HG03575 (cell line): ENCODE measurements at regions not wholly inside any gene's neighbourhood (a gene's known extent, or its start where the extent isn't known, plus 50 kb on each side); places are given as distances from the start of the nearest gene placed in this dataset.
A peak's percentile ranks its signal among the peaks of the same experiment; 100 is the strongest.
"Not testable (repeated sequence)": the region's sequence is repeated elsewhere in the genome, so short reads cannot be mapped to it uniquely, and the experiment has no call there.

Experiments used
- ATAC-seq: cut with Tn5 transposase; IDR thresholded peaks from one replicate; pipeline ENCODE4 v1.9.1; 2021; ENCODE audit not compliant: unreplicated experiment, insufficient number of reproducible peaks, low FRiP score; ENCODE audit errors: extremely low read depth

GRCh38 chr18:51248685-51249084 is 51.2 kb upstream of the MEX3C start:
- no peak for ATAC-seq

GRCh38 chr18:51250006-51250405 is 52.5 kb upstream of the MEX3C start:
- no peak for ATAC-seq

GRCh38 chr18:51250458-51251024 is 53.1 kb upstream of the MEX3C start:
- ATAC-seq: no peak

GRCh38 chr18:51251625-51252024 is 54.1 kb upstream of the MEX3C start:
- ATAC-seq: peak; percentile 99

- no peak for ATAC-seq
Measured at GRCh38 chr18:51253476-51253875, 56.0 kb upstream of the MEX3C start.

GRCh38 chr18:51255693-51256092 is 58.2 kb upstream of the MEX3C start:
- ATAC-seq: no peak

GRCh38 chr18:51257150-51257549 is 59.7 kb upstream of the MEX3C start:
- no peak for ATAC-seq

GRCh38 chr18:51260118-51260517 is 62.6 kb upstream of the MEX3C start:
- ATAC-seq: no peak

GRCh38 chr18:51266077-51266476 is 68.6 kb upstream of the MEX3C start:
- ATAC-seq: not testable (repeated sequence)

GRCh38 chr18:51266773-51267172 is 69.3 kb upstream of the MEX3C start:
- no peak for ATAC-seq

GRCh38 chr18:51273437-51273836 is 76.0 kb upstream of the MEX3C start:
- no peak for ATAC-seq

- no peak for ATAC-seq
Measured at GRCh38 chr18:51275712-51276476, 78.4 kb upstream of the MEX3C start.

GRCh38 chr18:51278045-51278649 is 80.7 kb upstream of the MEX3C start:
- ATAC-seq: no peak

- ATAC-seq: peak; percentile 58
Measured at GRCh38 chr18:51279367-51279984, 82.0 kb upstream of the MEX3C start.

- no peak for ATAC-seq
Measured at GRCh38 chr18:51287818-51288508, 90.5 kb upstream of the MEX3C start.

- ATAC-seq: no peak
Measured at GRCh38 chr18:51288582-51288981, 91.1 kb upstream of the MEX3C start.

- no peak for ATAC-seq
Measured at GRCh38 chr18:51290860-51291259, 93.4 kb upstream of the MEX3C start.

- no peak for ATAC-seq
Measured at GRCh38 chr18:51300912-51301311, 103.4 kb upstream of the MEX3C start.

- ATAC-seq: no peak
Measured at GRCh38 chr18:51301376-51301775, 103.9 kb upstream of the MEX3C start.
